ENCODE measurements at regions not wholly inside any gene's neighbourhood (a gene's known extent, or its start where the extent isn't known, plus 50 kb on each side); places are given as distances from the start of the nearest gene placed in this dataset.

DNA sequence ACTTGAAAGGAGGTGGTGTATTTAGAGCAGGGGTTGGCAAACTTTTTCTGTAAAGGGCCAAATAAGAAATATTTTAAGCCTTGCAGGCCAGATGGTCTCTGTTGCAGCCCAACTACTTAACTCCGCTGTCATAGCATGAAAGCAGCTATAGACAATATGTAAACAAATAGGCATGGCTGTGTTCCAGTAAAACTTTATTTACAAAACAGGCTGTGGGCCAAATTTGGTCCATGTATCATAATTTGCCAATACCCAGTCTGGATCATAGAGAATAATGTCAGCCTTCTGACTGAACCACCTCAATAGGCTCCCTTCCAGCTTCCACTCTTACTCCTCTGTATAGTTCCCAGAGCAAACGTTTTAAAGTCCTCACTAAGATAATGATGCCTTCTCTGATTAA is 638.8 kb upstream of the CFAP20DC start:
- Mint-ChIP-seq H3K9me3 (ENCODE audit: low read depth) (peaks cover 7% of the 10 kb centered on the region), H3K27ac (ENCODE audit: unreplicated experiment) (no peak overlapping the region), H3K4me3 (ENCODE audit: unreplicated experiment) (no peak overlapping the region), H3K27me3 (ENCODE audit: low read depth) (peaks cover 4% of the 10 kb centered on the region), H3K36me3 (ENCODE audit: low read depth) (peaks cover 2% of the 10 kb centered on the region), H3K4me1 (ENCODE audit: low read depth) (no peaks in the 10 kb centered on the region)
- TF ChIP-seq, protein P1, sequence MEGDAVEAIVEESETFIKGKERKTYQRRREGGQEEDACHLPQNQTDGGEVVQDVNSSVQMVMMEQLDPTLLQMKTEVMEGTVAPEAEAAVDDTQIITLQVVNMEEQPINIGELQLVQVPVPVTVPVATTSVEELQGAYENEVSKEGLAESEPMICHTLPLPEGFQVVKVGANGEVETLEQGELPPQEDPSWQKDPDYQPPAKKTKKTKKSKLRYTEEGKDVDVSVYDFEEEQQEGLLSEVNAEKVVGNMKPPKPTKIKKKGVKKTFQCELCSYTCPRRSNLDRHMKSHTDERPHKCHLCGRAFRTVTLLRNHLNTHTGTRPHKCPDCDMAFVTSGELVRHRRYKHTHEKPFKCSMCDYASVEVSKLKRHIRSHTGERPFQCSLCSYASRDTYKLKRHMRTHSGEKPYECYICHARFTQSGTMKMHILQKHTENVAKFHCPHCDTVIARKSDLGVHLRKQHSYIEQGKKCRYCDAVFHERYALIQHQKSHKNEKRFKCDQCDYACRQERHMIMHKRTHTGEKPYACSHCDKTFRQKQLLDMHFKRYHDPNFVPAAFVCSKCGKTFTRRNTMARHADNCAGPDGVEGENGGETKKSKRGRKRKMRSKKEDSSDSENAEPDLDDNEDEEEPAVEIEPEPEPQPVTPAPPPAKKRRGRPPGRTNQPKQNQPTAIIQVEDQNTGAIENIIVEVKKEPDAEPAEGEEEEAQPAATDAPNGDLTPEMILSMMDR (IDR thresholded peaks at IDR 0.05) = no peak
- DNase-seq (ENCODE audit: low spot score) = no peak

DNA sequence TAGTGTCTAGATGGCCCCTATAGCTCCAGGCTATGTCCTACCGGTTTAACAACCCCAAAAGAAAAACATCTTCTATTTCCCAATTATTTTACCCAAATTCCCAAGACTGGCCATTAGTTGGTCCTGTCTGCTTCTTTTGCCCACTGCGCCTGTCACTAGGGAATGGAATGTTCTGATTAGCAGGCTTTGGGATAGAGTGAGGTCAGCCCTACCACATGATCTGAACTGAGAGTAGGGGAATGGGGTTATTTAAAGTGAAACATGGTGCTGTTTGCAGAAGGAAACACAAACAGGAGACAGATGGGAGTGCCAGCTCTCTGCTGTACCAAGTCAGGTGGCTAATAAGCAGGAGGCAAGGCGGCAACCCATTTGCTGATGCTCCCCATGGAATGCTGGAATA is 635.6 kb upstream of the CFAP20DC start:
- Mint-ChIP-seq H3K4me3 (ENCODE audit: unreplicated experiment) (no peak overlapping the region), H3K27me3 (ENCODE audit: low read depth) (peaks cover 2% of the 10 kb centered on the region), H3K27ac (ENCODE audit: unreplicated experiment) (no peak overlapping the region), H3K9me3 (ENCODE audit: low read depth) (no peaks in the 10 kb centered on the region), H3K36me3 (ENCODE audit: low read depth) (no peaks in the 10 kb centered on the region), H3K4me1 (ENCODE audit: low read depth) (no peaks in the 10 kb centered on the region)
- TF ChIP-seq, protein P1 (IDR thresholded peaks at IDR 0.05) = no peak
- DNase-seq (ENCODE audit: low spot score) = no peak

DNA sequence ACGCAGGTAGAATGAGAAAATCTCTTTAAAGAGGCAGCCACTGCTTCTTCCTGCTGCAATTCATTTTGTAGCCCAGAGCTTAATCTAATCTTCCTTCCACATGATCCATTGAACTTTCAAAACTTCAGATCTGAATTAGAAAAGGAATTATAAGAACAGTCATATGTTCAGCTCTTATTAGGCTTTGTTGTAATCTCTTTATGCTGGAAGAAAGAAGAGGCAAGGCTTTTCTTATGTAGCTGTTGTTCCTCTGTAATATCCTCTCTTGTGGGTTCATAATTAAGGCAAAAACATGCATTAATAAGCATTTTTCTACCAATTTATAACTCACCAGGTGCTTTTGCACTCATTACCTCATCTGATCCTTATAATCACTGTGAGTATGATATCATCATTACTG is 634.9 kb upstream of the CFAP20DC start:
- Mint-ChIP-seq H3K4me3 (ENCODE audit: unreplicated experiment) (no peak overlapping the region), H3K36me3 (ENCODE audit: low read depth) (no peaks in the 10 kb centered on the region), H3K4me1 (ENCODE audit: low read depth) (no peaks in the 10 kb centered on the region), H3K27ac (ENCODE audit: unreplicated experiment) (no peak overlapping the region), H3K9me3 (ENCODE audit: low read depth) (no peaks in the 10 kb centered on the region), H3K27me3 (ENCODE audit: low read depth) (peaks cover 2% of the 10 kb centered on the region)
- TF ChIP-seq, protein P1 (IDR thresholded peaks at IDR 0.05) = no peak
- no peak for DNase-seq (ENCODE audit: low spot score)

DNA sequence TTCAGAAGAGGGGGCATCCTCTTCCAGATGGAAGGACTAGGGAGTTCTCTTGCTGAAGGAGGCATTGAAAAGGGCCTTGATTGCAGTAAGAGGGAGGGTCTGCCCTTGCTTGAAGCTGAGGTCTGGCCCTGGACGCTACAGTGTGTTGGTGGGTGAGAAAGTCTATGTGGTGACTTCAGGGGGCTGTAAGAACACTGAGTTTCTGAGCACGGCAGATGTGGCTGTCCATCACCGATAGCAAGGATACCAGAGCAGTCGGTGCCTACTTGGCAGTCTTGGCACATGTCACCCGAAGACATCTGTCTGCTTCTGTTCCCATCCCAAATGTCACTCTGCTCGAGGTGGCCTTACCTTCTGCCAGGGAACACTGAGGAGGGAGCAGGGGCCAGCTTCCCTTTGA is 631.1 kb upstream of the CFAP20DC start:
- TF ChIP-seq, protein P1 (IDR thresholded peaks at IDR 0.05) = no peak
- no peaks in the 10 kb centered on the region for H3K9me3 Mint-ChIP-seq (ENCODE audit: low read depth)
- H3K27ac Mint-ChIP-seq (ENCODE audit: unreplicated experiment) = no peak overlapping the region
- no peak for DNase-seq (ENCODE audit: low spot score)
- peaks cover 2% of the 10 kb centered on the region for H3K27me3 Mint-ChIP-seq (ENCODE audit: low read depth)
- H3K36me3 Mint-ChIP-seq (ENCODE audit: low read depth) = no peaks in the 10 kb centered on the region
- H3K4me1 Mint-ChIP-seq (ENCODE audit: low read depth) = no peaks in the 10 kb centered on the region
- no peak overlapping the region for H3K4me3 Mint-ChIP-seq (ENCODE audit: unreplicated experiment)

DNA sequence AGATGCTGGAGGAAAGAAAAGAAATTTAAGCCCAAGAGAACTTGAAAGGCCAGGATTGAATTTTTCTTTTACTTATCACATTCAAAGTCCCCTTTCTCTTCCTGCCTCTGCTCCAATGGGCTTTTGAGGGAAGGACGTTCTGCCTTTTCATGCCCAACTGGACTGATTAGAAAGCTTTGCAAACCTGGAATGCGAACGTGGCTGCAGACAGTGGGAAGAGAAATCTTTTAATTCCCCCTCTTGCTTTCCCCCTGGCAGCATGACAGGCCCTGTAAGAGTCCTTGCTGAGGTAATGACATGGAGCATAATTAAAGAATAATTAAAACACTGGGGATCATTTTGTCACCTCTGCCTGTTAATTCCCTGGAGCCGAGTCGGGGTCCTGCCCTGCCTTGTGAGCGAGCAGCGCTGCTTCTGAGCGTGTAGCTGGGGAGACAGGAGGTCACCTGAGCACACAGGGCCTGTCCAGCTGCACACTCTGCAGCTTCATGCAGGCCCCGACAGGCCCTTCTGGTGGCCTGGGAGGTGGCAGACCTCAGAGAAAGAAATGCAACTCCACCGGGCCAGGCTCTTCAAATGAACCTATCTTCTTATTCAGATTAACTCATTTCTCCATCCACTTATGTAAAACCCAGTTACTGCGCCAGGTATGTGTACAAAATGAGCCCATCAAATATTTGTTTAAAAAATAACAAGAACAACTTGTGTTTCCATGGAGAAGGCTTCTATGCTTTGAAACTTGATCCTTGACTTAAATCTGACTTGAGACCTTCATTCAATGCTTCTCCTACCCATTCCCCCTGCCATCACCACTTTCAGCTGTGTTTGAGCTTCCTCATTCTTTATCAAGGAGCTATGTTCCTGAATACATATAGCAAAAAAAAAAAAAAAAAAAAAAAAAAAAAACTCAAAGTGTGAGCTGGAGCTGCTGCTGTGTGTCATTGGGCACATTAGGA is 628.2 kb upstream of the CFAP20DC start:
- H3K9me3 Mint-ChIP-seq (ENCODE audit: low read depth) = no peaks in the 10 kb centered on the region
- DNase-seq (ENCODE audit: low spot score) = no peak
- no peak overlapping the region for H3K4me3 Mint-ChIP-seq (ENCODE audit: unreplicated experiment)
- H3K27ac Mint-ChIP-seq (ENCODE audit: unreplicated experiment) = no peak overlapping the region
- TF ChIP-seq, protein P1 (IDR thresholded peaks at IDR 0.05) = no peak
- no peaks in the 10 kb centered on the region for H3K4me1 Mint-ChIP-seq (ENCODE audit: low read depth)
- H3K36me3 Mint-ChIP-seq (ENCODE audit: low read depth) = no peaks in the 10 kb centered on the region
- H3K27me3 Mint-ChIP-seq (ENCODE audit: low read depth) = peaks cover 2% of the 10 kb centered on the region
